ENCODE measurements at regions not wholly inside any gene's neighbourhood (a gene's known extent, or its start where the extent isn't known, plus 50 kb on each side); places are given as distances from the start of the nearest gene placed in this dataset.
"Not testable (repeated sequence)": the region's sequence is repeated elsewhere in the genome, so short reads cannot be mapped to it uniquely, and the experiment has no call there.

- Histone ChIP-seq H3K27me3 (ENCODE audit: control insufficient read depth, insufficient read depth, low read length) (no peaks in the 10 kb centered on the region), H3K9me3 (ENCODE audit: control insufficient read depth, insufficient read depth, low read length) (no peaks in the 10 kb centered on the region)
Measured at GRCh38 chr12:27162229-27162537, 79.8 kb upstream of the C12orf71 start.

DNA sequence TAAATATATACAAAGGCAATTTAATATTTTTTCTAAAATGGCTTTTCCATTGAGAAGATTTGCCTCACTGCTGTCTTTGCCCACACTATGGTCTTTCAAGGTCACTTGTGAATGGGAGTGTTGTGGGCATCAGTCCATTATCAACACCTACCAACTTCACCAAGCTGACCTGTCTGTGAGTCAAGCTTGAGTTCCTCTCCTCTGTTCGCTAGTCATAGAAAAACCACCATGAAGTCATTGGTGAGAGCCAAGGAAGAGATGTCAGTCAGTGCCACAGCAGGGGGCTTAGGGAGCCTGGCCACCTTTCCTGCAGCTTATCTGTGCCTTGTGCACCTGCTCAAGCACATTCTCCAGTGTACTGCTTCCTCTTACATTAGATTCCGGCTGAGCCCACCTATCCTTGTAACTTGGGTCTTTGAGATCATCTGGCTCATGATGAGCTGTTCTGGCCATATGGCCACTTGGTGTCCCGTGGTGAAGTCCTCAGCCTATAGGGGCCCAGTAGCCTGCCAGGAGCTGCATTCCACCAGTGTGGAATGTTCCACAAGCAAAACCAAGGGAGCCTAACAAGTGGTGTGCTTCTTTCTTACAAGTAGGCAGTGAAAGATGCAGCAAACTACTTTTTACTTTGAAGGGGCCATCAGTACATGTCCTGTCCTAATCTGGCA is 80.8 kb upstream of the C12orf71 start:
- Histone ChIP-seq H3K27me3 (ENCODE audit: control insufficient read depth, insufficient read depth, low read length) (no peaks in the 10 kb centered on the region), H3K4me3 (ENCODE audit: low read depth, low read length) (no peak overlapping the region), H3K27ac (ENCODE audit: low read depth, low read length) (no peak overlapping the region), H3K36me3 (ENCODE audit: control insufficient read depth, insufficient read depth, low read length) (no peaks in the 10 kb centered on the region), H3K4me1 (ENCODE audit: control insufficient read depth, insufficient read depth, low read length) (peaks cover 7% of the 10 kb centered on the region), H3K9ac (ENCODE audit: low read depth, low read length) (no peak overlapping the region), H3K9me3 (ENCODE audit: control insufficient read depth, insufficient read depth, low read length) (no peaks in the 10 kb centered on the region)

More at GRCh38 chr12:27162229-27162537, 79.8 kb upstream of the C12orf71 start:
- Histone ChIP-seq H3K4me3 (ENCODE audit: low read depth, low read length) (no peak overlapping the region), H3K4me1 (ENCODE audit: control insufficient read depth, insufficient read depth, low read length) (peaks cover 16% of the 10 kb centered on the region), H3K9ac (ENCODE audit: low read depth, low read length) (no peak overlapping the region), H3K36me3 (ENCODE audit: control insufficient read depth, insufficient read depth, low read length) (no peaks in the 10 kb centered on the region), H3K27ac (ENCODE audit: low read depth, low read length) (no peak overlapping the region)

- Histone ChIP-seq H3K36me3 (ENCODE audit: control insufficient read depth, insufficient read depth, low read length) (no peaks in the 10 kb centered on the region), H3K4me1 (ENCODE audit: control insufficient read depth, insufficient read depth, low read length) (peaks cover under 1% of the 10 kb centered on the region), H3K4me3 (ENCODE audit: low read depth, low read length) (no peak overlapping the region), H3K27ac (ENCODE audit: low read depth, low read length) (no peak overlapping the region), H3K9me3 (ENCODE audit: control insufficient read depth, insufficient read depth, low read length) (no peaks in the 10 kb centered on the region), H3K9ac (ENCODE audit: low read depth, low read length) (no peak overlapping the region), H3K27me3 (ENCODE audit: control insufficient read depth, insufficient read depth, low read length) (no peaks in the 10 kb centered on the region)
Measured at GRCh38 chr12:27163894-27164293, 80.2 kb upstream of the STK38L start.

- Histone ChIP-seq H3K36me3 (ENCODE audit: control insufficient read depth, insufficient read depth, low read length) (no peaks in the 10 kb centered on the region), H3K27ac (ENCODE audit: low read depth, low read length) (no peak overlapping the region), H3K4me1 (ENCODE audit: control insufficient read depth, insufficient read depth, low read length) (no peaks in the 10 kb centered on the region), H3K27me3 (ENCODE audit: control insufficient read depth, insufficient read depth, low read length) (no peaks in the 10 kb centered on the region), H3K9me3 (ENCODE audit: control insufficient read depth, insufficient read depth, low read length) (no peaks in the 10 kb centered on the region), H3K9ac (ENCODE audit: low read depth, low read length) (no peak overlapping the region), H3K4me3 (ENCODE audit: low read depth, low read length) (no peak overlapping the region)
Measured at GRCh38 chr12:27164330-27165040, 79.6 kb upstream of the STK38L start.

GRCh38 chr12:27165958-27166357 is 78.1 kb upstream of the STK38L start:
- H3K4me3 ChIP-seq (ENCODE audit: low read depth, low read length); H3K9me3 ChIP-seq (ENCODE audit: control insufficient read depth, insufficient read depth, low read length); H3K27ac ChIP-seq (ENCODE audit: low read depth, low read length); H3K36me3 ChIP-seq (ENCODE audit: control insufficient read depth, insufficient read depth, low read length); H3K9ac ChIP-seq (ENCODE audit: low read depth, low read length); H3K4me1 ChIP-seq (ENCODE audit: control insufficient read depth, insufficient read depth, low read length); H3K27me3 ChIP-seq (ENCODE audit: control insufficient read depth, insufficient read depth, low read length): not testable (repeated sequence)

DNA sequence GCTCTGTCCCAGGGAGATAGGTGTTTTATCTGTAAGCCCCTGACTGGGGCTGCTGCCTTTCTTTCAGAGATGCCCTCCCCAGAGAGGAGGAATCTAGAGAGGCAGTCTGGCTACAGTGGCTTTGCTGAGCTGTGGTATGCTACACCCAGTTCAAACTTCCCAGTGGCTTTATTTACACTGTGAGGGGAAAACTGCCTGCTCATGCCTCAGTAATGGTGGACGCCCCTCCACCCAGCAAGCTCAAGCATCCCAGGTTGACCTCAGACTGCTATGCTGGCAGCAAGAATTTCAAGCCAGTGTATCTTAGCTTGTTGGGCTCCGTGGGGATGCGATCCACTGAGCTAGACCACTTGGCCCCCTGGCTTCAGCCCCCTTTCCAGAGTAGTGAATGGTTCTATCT is 72.6 kb upstream of the STK38L start:
- H3K27me3 ChIP-seq (ENCODE audit: control insufficient read depth, insufficient read depth, low read length); H3K4me1 ChIP-seq (ENCODE audit: control insufficient read depth, insufficient read depth, low read length); H3K36me3 ChIP-seq (ENCODE audit: control insufficient read depth, insufficient read depth, low read length); H3K9me3 ChIP-seq (ENCODE audit: control insufficient read depth, insufficient read depth, low read length); H3K9ac ChIP-seq (ENCODE audit: low read depth, low read length); H3K4me3 ChIP-seq (ENCODE audit: low read depth, low read length); H3K27ac ChIP-seq (ENCODE audit: low read depth, low read length): not testable (repeated sequence)

- Histone ChIP-seq H3K4me1 (ENCODE audit: control insufficient read depth, insufficient read depth, low read length) (peaks cover 6% of the 10 kb centered on the region; the same call in 1 of the 2 replicates), H3K27ac (ENCODE audit: low read depth, low read length) (no peak overlapping the region), H3K4me3 (ENCODE audit: low read depth, low read length) (no peak overlapping the region), H3K36me3 (ENCODE audit: control insufficient read depth, insufficient read depth, low read length) (no peaks in the 10 kb centered on the region), H3K9me3 (ENCODE audit: control insufficient read depth, insufficient read depth, low read length) (0 out of 2 replicates have a peak, but pooled peaks cover 5% of the 10 kb centered on the region), H3K27me3 (ENCODE audit: control insufficient read depth, insufficient read depth, low read length) (no peaks in the 10 kb centered on the region), H3K9ac (ENCODE audit: low read depth, low read length) (no peak overlapping the region)
Measured at GRCh38 chr12:27176765-27177164, 67.3 kb upstream of the STK38L start.

GRCh38 chr12:27177706-27178105 is 66.4 kb upstream of the STK38L start:
- Histone ChIP-seq H3K27ac (ENCODE audit: low read depth, low read length) (no peak overlapping the region), H3K4me1 (ENCODE audit: control insufficient read depth, insufficient read depth, low read length) (peaks cover 6% of the 10 kb centered on the region; the same call in 1 of the 2 replicates), H3K4me3 (ENCODE audit: low read depth, low read length) (no peak overlapping the region), H3K27me3 (ENCODE audit: control insufficient read depth, insufficient read depth, low read length) (no peaks in the 10 kb centered on the region), H3K36me3 (ENCODE audit: control insufficient read depth, insufficient read depth, low read length) (no peaks in the 10 kb centered on the region), H3K9ac (ENCODE audit: low read depth, low read length) (no peak overlapping the region), H3K9me3 (ENCODE audit: control insufficient read depth, insufficient read depth, low read length) (0 out of 2 replicates have a peak, but pooled peaks cover 1% of the 10 kb centered on the region)

- H3K9me3 ChIP-seq (ENCODE audit: control insufficient read depth, insufficient read depth, low read length) = no peaks in the 10 kb centered on the region
- no peaks in the 10 kb centered on the region for H3K36me3 ChIP-seq (ENCODE audit: control insufficient read depth, insufficient read depth, low read length)
- H3K27me3 ChIP-seq (ENCODE audit: control insufficient read depth, insufficient read depth, low read length) = no peaks in the 10 kb centered on the region
- H3K4me1 ChIP-seq (ENCODE audit: control insufficient read depth, insufficient read depth, low read length) = peaks cover 6% of the 10 kb centered on the region; the same call in 1 of the 2 replicates
- no peak overlapping the region for H3K4me3 ChIP-seq (ENCODE audit: low read depth, low read length)
- no peak overlapping the region for H3K9ac ChIP-seq (ENCODE audit: low read depth, low read length)
- H3K27ac ChIP-seq (ENCODE audit: low read depth, low read length) = no peak overlapping the region
Measured at GRCh38 chr12:27178255-27178654, 65.8 kb upstream of the STK38L start.

DNA sequence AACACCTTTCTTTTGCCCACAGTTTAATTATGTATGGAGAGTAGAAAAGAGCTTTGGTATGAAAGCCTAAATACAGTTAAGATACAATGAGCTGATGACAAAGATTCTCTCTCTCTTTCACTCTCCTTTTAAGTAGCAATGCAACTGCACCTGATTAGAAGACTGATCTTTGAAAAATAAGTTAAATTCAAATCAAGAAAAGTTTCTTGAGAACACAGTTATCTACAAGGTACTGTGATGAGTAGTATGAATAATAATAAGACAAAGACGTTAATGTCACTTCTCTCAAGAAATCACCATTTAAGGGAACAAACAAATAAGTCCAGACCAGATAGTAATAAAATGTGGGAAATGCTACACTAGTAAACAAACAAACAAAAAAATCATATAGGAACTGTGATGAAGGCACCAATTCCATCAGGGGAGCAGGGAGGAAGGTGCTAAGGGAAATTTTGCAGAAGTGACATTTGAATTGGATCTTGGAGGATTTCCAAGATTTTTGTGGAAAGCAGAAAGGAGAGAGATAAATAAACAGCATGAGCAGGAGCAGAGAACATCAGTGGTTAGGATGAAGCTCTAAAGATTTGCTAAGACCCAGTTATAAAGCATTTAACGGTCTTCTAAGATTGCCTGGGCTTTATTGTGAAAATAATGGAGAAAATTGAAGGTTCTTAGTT is 65.2 kb upstream of the STK38L start:
- Histone ChIP-seq H3K36me3 (ENCODE audit: control insufficient read depth, insufficient read depth, low read length) (no peaks in the 10 kb centered on the region), H3K9me3 (ENCODE audit: control insufficient read depth, insufficient read depth, low read length) (no peaks in the 10 kb centered on the region), H3K9ac (ENCODE audit: low read depth, low read length) (no peak overlapping the region), H3K4me1 (ENCODE audit: control insufficient read depth, insufficient read depth, low read length) (peaks cover 6% of the 10 kb centered on the region; the same call in 1 of the 2 replicates), H3K27ac (ENCODE audit: low read depth, low read length) (no peak overlapping the region), H3K4me3 (ENCODE audit: low read depth, low read length) (no peak overlapping the region), H3K27me3 (ENCODE audit: control insufficient read depth, insufficient read depth, low read length) (no peaks in the 10 kb centered on the region)

Measured in HUES48 (cell line).